ENCODE measurements at regions not wholly inside any gene's neighbourhood (a gene's known extent, or its start where the extent isn't known, plus 50 kb on each side); places are given as distances from the start of the nearest gene placed in this dataset.

GRCh38 chr2:180621366-180621765 lies 359.0 kb upstream of the UBE2E3 start:
- TF ChIP-seq CTCF (conservative IDR thresholded peaks at IDR 0.05) = no peak
- TF ChIP-seq EZH2 (IDR thresholded peaks at IDR 0.05; ENCODE audit: low read depth) = no peak
